ENCODE measurements at regions not wholly inside any gene's neighbourhood (a gene's known extent, or its start where the extent isn't known, plus 50 kb on each side); places are given as distances from the start of the nearest gene placed in this dataset.

- Histone ChIP-seq H3K9me3 (ENCODE audit: control insufficient read depth, low read depth, low read length) (no peaks in the 10 kb centered on the region), H3K27ac (ENCODE audit: insufficient read length, low read depth, low read length) (no peak overlapping the region), H3K4me1 (ENCODE audit: insufficient read depth, low read length) (no peaks in the 10 kb centered on the region), H2BK12ac (ENCODE audit: insufficient read length, low read depth, low read length) (no peak overlapping the region), H4K8ac (replicated peaks; ENCODE audit: insufficient read length, low read depth, low read length) (no peak overlapping the region), H3K4ac (ENCODE audit: low read depth, low read length) (no peak overlapping the region), H2BK15ac (ENCODE audit: low read depth, low read length) (no peak overlapping the region), H3K9ac (ENCODE audit: extremely low read depth, insufficient read length, low read length) (no peak overlapping the region), H3K23me2 (ENCODE audit: insufficient read length, low read depth, low read length, poor library complexity, severe bottlenecking) (no peaks in the 10 kb centered on the region), H3K27me3 (ENCODE audit: insufficient read depth, low read length) (no peaks in the 10 kb centered on the region), H3K14ac (ENCODE audit: insufficient read depth, low read length) (no peak overlapping the region), H2BK5ac (ENCODE audit: insufficient read length, low read length) (no peak overlapping the region), H2BK20ac (ENCODE audit: low read depth, low read length, poor library complexity, severe bottlenecking) (no peak overlapping the region), H2BK120ac (ENCODE audit: low read depth, low read length, poor library complexity, severe bottlenecking) (no peak overlapping the region), H3K23ac (ENCODE audit: insufficient read length, low read depth, low read length) (no peak overlapping the region), H3K4me2 (ENCODE audit: insufficient read depth, insufficient read length, low read length) (no peak overlapping the region), H4K20me1 (ENCODE audit: control insufficient read depth, insufficient read depth, insufficient read length) (no peaks in the 10 kb centered on the region), H2AK5ac (ENCODE audit: insufficient read length, low read length) (no peak overlapping the region), H4K5ac (ENCODE audit: insufficient read length, low read depth, low read length) (no peak overlapping the region), H3K56ac (ENCODE audit: insufficient read length, low read depth, low read length) (no peak overlapping the region), H3K79me2 (ENCODE audit: insufficient read depth, low read length) (no peaks in the 10 kb centered on the region), H2AFZ (ENCODE audit: low read length) (no peak overlapping the region), H3K18ac (ENCODE audit: insufficient read length, low read depth, low read length) (no peak overlapping the region), H3T11ph (ENCODE audit: low read length) (no peak overlapping the region), H3K79me1 (ENCODE audit: insufficient read depth, low read depth, low read length, poor library complexity, severe bottlenecking) (no peaks in the 10 kb centered on the region), H4K91ac (ENCODE audit: insufficient read length, low read depth, low read length) (no peak overlapping the region)
- Mint-ChIP-seq H3K4me3 (no peak overlapping the region), H3K27ac (no peak overlapping the region), H3K27me3 (ENCODE audit: low read depth) (no peaks in the 10 kb centered on the region), H3K9me3 (no peaks in the 10 kb centered on the region), H3K36me3 (ENCODE audit: insufficient read depth in 1 of 3, low read depth in 3 of 3) (no peaks in the 10 kb centered on the region), H3K4me1 (no peaks in the 10 kb centered on the region)
- no peak for TF ChIP-seq CTCF (conservative IDR thresholded peaks at IDR 0.05)
- no peak for DNase-seq
- WGBS (ENCODE audit: extremely low coverage, insufficient read length, low lambda C conversion rate), result no CpG with 5 or more reads among the region's 1 CpG
Observed at GRCh38 chr15:37806808-37807207, 127.6 kb upstream of the TMCO5A start.
